H1 (cell line): ENCODE measurements at regions not wholly inside any gene's neighbourhood (a gene's known extent, or its start where the extent isn't known, plus 50 kb on each side); places are given as distances from the start of the nearest gene placed in this dataset.

Experiments used
- CTCF ChIA-PET: fragments of 300-600 bp; sonication (Branson Sonifier 250); formaldehyde crosslinking; loops from one replicate; lab custom pipeline; 2021; ENCODE audit not compliant: partially characterized antibody; lab: Charles Lee
- POLR2A ChIA-PET: fragments of 300-600 bp; sonication (Branson Sonifier 250); formaldehyde crosslinking; loops from one replicate; lab custom pipeline; 2021; ENCODE audit warnings: inconsistent platforms; ENCODE audit not compliant: partially characterized antibody; lab: Charles Lee
- DNase-seq, 2 experiments: peaks; one replicate each; pipeline versions ENCODE4 v3.0.0 to v3.0.0-alpha.2; 2010 to 2022; ENCODE audit warnings: low spot score in 2 of 2, low read depth in 1 of 2, mixed read lengths in 1 of 2
- FAIRE-seq: peaks from 2 replicates; lab custom pipeline; 2011; peaks lifted over from hg19 to GRCh38; lab: Jason Lieb, UNC
- H2AFZ ChIP-seq: 2 replicates; pipeline ENCODE4 v1.8.1; 2012; ENCODE audit warnings: low read length, inconsistent platforms
- H2AK5ac ChIP-seq: 2 replicates; pipeline ENCODE4 v1.6.1; 2013; ENCODE audit warnings: low read depth, low read length
- H2BK120ac ChIP-seq: replicated peaks from 2 replicates; pipeline ENCODE3; 2013; ENCODE audit warnings: low read depth, low read length, inconsistent platforms
- H2BK12ac ChIP-seq: 2 replicates; pipeline ENCODE4 v1.6.1; 2013; ENCODE audit warnings: low read depth, low read length
- H2BK15ac ChIP-seq: 2 replicates; pipeline ENCODE4 v1.6.1; 2013; ENCODE audit warnings: low read length
- H2BK20ac ChIP-seq: 2 replicates; pipeline ENCODE4 v1.6.1; 2013; ENCODE audit warnings: low read length
- H2BK5ac ChIP-seq: 2 replicates; pipeline ENCODE4 v1.6.1; 2013; ENCODE audit warnings: low read depth, low read length
- H3K14ac ChIP-seq: 2 replicates; pipeline ENCODE4 v1.6.1; 2013; ENCODE audit warnings: inconsistent platforms; ENCODE audit not compliant: insufficient read length
- H3K18ac ChIP-seq: 2 replicates; pipeline ENCODE4 v1.6.1; 2013; ENCODE audit warnings: low read length; ENCODE audit errors: extremely low read depth
- H3K23ac ChIP-seq: 2 replicates; pipeline ENCODE4 v1.6.1; 2013; ENCODE audit warnings: inconsistent platforms; ENCODE audit not compliant: insufficient read length
- H3K23me2 ChIP-seq: 2 replicates; pipeline ENCODE4 v1.6.1; 2013; ENCODE audit warnings: low read depth, low read length
- H3K27ac ChIP-seq: 2 replicates; pipeline ENCODE4 v1.6.1; 2011; ENCODE audit warnings: low read depth, low read length, inconsistent platforms
- H3K27me3 ChIP-seq, 4 experiments: replicated peaks in 1 of 4; 1 replicate in 1 of 4; 2 replicates in 3 of 4; pipeline versions ENCODE4 v1.6.1 to v1.8.1; 2011 to 2013; ENCODE audit warnings: low read length in 3 of 4, mild to moderate bottlenecking in 3 of 4, inconsistent platforms in 2 of 4, mixed read lengths in 2 of 4, moderate library complexity in 1 of 4; ENCODE audit not compliant: control insufficient read depth in 3 of 4, insufficient read depth in 3 of 4; ENCODE audit errors: extremely low read depth in 1 of 4
- H3K36me3 ChIP-seq, 4 experiments: 2 replicates each; pipeline versions ENCODE4 v1.6.1 to v1.8.1; 2011 to 2013; ENCODE audit warnings: mild to moderate bottlenecking in 4 of 4, low read length in 3 of 4, moderate library complexity in 2 of 4, control low read depth in 1 of 4, inconsistent platforms in 1 of 4; ENCODE audit not compliant: insufficient read depth in 4 of 4, control insufficient read depth in 2 of 4
- H3K4ac ChIP-seq: replicated peaks from 2 replicates; pipeline ENCODE3; 2013; ENCODE audit warnings: low read length, low read depth, mixed read lengths, inconsistent platforms; ENCODE audit not compliant: insufficient read length
- H3K4me1 ChIP-seq, 4 experiments: replicated peaks in 1 of 4; 1 replicate in 1 of 4; 2 replicates in 3 of 4; pipeline versions ENCODE4 v1.6.1 to v1.8.1; 2011 to 2013; ENCODE audit warnings: low read length in 3 of 4, inconsistent platforms in 2 of 4, mixed read lengths in 1 of 4; ENCODE audit not compliant: insufficient read depth in 4 of 4, control insufficient read depth in 3 of 4
- H3K4me2 ChIP-seq, 2 experiments: 2 replicates each; pipeline versions ENCODE4 v1.6.1 to v1.8.1; 2011 to 2013; ENCODE audit warnings: low read depth in 2 of 2, low read length in 2 of 2, control low read depth in 1 of 2, inconsistent platforms in 1 of 2, mild to moderate bottlenecking in 1 of 2; ENCODE audit not compliant: insufficient read depth in 1 of 2
- H3K4me3 ChIP-seq, 4 experiments: fragments of 200-600, 300-600 bp in 1 of 4; sonication (generic), shearing (Covaris generic), sonication (Bioruptor Twin) in 1 of 4; 2 replicates each; pipeline versions ENCODE4 v1.5.1 to v1.8.1; 2011 to 2016; ENCODE audit warnings: low read length in 4 of 4, low read depth in 3 of 4, control low read depth in 2 of 4, inconsistent platforms in 2 of 4, mild to moderate bottlenecking in 2 of 4, mixed read lengths in 1 of 4, moderate library complexity in 1 of 4; ENCODE audit not compliant: insufficient read depth in 2 of 4; ENCODE audit errors: extremely low read depth in 1 of 4
- H3K56ac ChIP-seq: replicated peaks from 2 replicates; pipeline ENCODE3; 2013; ENCODE audit warnings: low read depth, mild to moderate bottlenecking, mixed read lengths, low read length, inconsistent platforms; ENCODE audit not compliant: insufficient read length
- H3K79me1 ChIP-seq: 2 replicates; pipeline ENCODE4 v1.6.1; 2013; ENCODE audit warnings: low read depth, low read length, control low read depth
- H3K79me2 ChIP-seq, 2 experiments: 2 replicates each; pipeline versions ENCODE4 v1.6.1 to v1.8.1; 2012 to 2013; ENCODE audit warnings: low read length in 2 of 2, mild to moderate bottlenecking in 2 of 2, inconsistent platforms in 1 of 2; ENCODE audit not compliant: insufficient read depth in 2 of 2, control insufficient read depth in 1 of 2
- H3K9ac ChIP-seq, 4 experiments: replicated peaks in 1 of 4; 1 replicate in 1 of 4; 2 replicates in 3 of 4; pipeline versions ENCODE4 v1.6.1 to v1.8.1; 2011 to 2013; ENCODE audit warnings: low read depth in 3 of 4, low read length in 3 of 4, control low read depth in 2 of 4, mild to moderate bottlenecking in 2 of 4, moderate library complexity in 2 of 4, inconsistent platforms in 1 of 4; ENCODE audit errors: extremely low read depth in 1 of 4
- H3K9me3 ChIP-seq, 2 experiments: 2 replicates each; pipeline versions ENCODE4 v1.6.1 to v1.8.1; 2012 to 2013; ENCODE audit warnings: mild to moderate bottlenecking in 2 of 2, moderate library complexity in 2 of 2, control low read depth in 1 of 2, inconsistent platforms in 1 of 2, low read depth in 1 of 2, low read length in 1 of 2, mixed read lengths in 1 of 2; ENCODE audit not compliant: insufficient read depth in 2 of 2
- H4K20me1 ChIP-seq, 2 experiments: replicated peaks in 1 of 2; 2 replicates each; pipeline versions ENCODE3 to v1.8.1; 2011 to 2013; ENCODE audit warnings: inconsistent platforms in 2 of 2, low read length in 2 of 2, mild to moderate bottlenecking in 1 of 2; ENCODE audit not compliant: insufficient read depth in 2 of 2, control insufficient read depth in 1 of 2
- H4K5ac ChIP-seq: 2 replicates; pipeline ENCODE4 v1.6.1; 2013; ENCODE audit warnings: low read length, low read depth, mixed read lengths, inconsistent platforms; ENCODE audit not compliant: insufficient read length
- H4K8ac ChIP-seq: 2 replicates; pipeline ENCODE4 v1.8.0; 2013; ENCODE audit warnings: mild to moderate bottlenecking, moderate library complexity, low read length, inconsistent platforms; ENCODE audit not compliant: insufficient read depth; ENCODE audit errors: extremely low read depth
- H4K91ac ChIP-seq: replicated peaks from 2 replicates; pipeline ENCODE3; 2013; ENCODE audit warnings: low read length, mixed read lengths, inconsistent platforms; ENCODE audit not compliant: insufficient read length
- BACH1 ChIP-seq: IDR thresholded peaks from 2 replicates; pipeline ENCODE4 v1.6.1; 2012; ENCODE audit warnings: low read length, improper control_type of control experiment
- BCL11A ChIP-seq, 2 experiments: IDR thresholded peaks; one replicate each; pipeline ENCODE4 v1.6.1; 2011; ENCODE audit warnings: low read depth in 2 of 2, low read length in 2 of 2, mild to moderate bottlenecking in 2 of 2
- CEBPB ChIP-seq: IDR thresholded peaks from 2 replicates; pipeline ENCODE4 v1.6.1; 2012; ENCODE audit warnings: low read depth, low read length
- CHD2 ChIP-seq: IDR thresholded peaks from 2 replicates; pipeline ENCODE4 v1.6.1; 2012; ENCODE audit warnings: low read length, improper control_type of control experiment
- POLR2A ChIP-seq, 2 experiments: IDR thresholded peaks; 1 replicate in 1 of 2; 2 replicates in 1 of 2; pipeline ENCODE4 v1.6.1; 2011; ENCODE audit warnings: low read depth in 2 of 2, low read length in 2 of 2, mild to moderate bottlenecking in 2 of 2; ENCODE audit errors: control extremely low read depth in 1 of 2
- RAD21 ChIP-seq, 2 experiments: IDR thresholded peaks in 1 of 2; conservative IDR thresholded peaks in 1 of 2; 2 replicates each; pipeline ENCODE4 v1.6.1; 2011; ENCODE audit warnings: low read depth in 2 of 2, low read length in 2 of 2, improper control_type of control experiment in 1 of 2, inconsistent platforms in 1 of 2, mild to moderate bottlenecking in 1 of 2, moderate library complexity in 1 of 2
- RFX5 ChIP-seq: IDR thresholded peaks from 2 replicates; pipeline ENCODE4 v1.6.1; 2011; ENCODE audit warnings: low read depth, low read length, improper control_type of control experiment, borderline replicate concordance
- RNF2 ChIP-seq: fragments of 200-900, 300-1000 bp; sonication (generic); IDR thresholded peaks from 2 replicates; pipeline ENCODE4 v1.7.1; 2016; ENCODE audit warnings: borderline replicate concordance, low read depth, mild to moderate bottlenecking, antibody characterized with exemption, low read length; ENCODE audit not compliant: poor library complexity, severe bottlenecking; ENCODE audit errors: missing control alignments
- SAP30 ChIP-seq: fragments of 300-600 bp; sonication (generic); IDR thresholded peaks from 2 replicates; pipeline ENCODE4 v1.7.1; 2012; ENCODE audit warnings: low read length, moderate library complexity, mild to moderate bottlenecking, inconsistent platforms; ENCODE audit not compliant: insufficient read depth, insufficient replicate concordance
- SP4 ChIP-seq: IDR thresholded peaks from 2 replicates; pipeline ENCODE4 v1.6.1; 2012; ENCODE audit warnings: low read length, inconsistent platforms
- TAF7 ChIP-seq: optimal IDR thresholded peaks from 2 replicates; pipeline ENCODE3; 2011; ENCODE audit warnings: low read depth, mild to moderate bottlenecking, inconsistent platforms, low read length, moderate library complexity, borderline replicate concordance
- TBP ChIP-seq: IDR thresholded peaks from 2 replicates; pipeline ENCODE4 v1.6.1; 2011; ENCODE audit warnings: low read depth, low read length, improper control_type of control experiment
- WGBS, 2 experiments: shearing (Covaris generic) in 1 of 2; methylation state at CpG; one replicate each; pipeline versions ENCODE4 v1.1.6 to v1.1.7; 2013 to 2015; ENCODE audit warnings: low lambda C conversion rate in 2 of 2, mixed read lengths in 2 of 2, inconsistent platforms in 1 of 2, low coverage in 1 of 2, missing lambda C conversion rate in 1 of 2; ENCODE audit not compliant: insufficient replicate concordance in 2 of 2, insufficient coverage in 1 of 2, insufficient read length in 1 of 2; ENCODE audit errors: extremely low coverage in 1 of 2, missing lambda C conversion rate in 1 of 2; 5-methylcytosine and 5-hydroxymethylcytosine counted together

- Histone ChIP-seq H3K4me2 (no peak overlapping the region), H4K5ac (no peak overlapping the region), H2BK5ac (no peak overlapping the region), H3K9me3 (no peaks in the 10 kb centered on the region), H4K20me1 (no peaks in the 10 kb centered on the region), H2BK15ac (no peak overlapping the region), H3K14ac (no peak overlapping the region), H3K79me1 (no peaks in the 10 kb centered on the region), H3K27me3 (no peaks in the 10 kb centered on the region), H3K56ac (no peak overlapping the region), H3K4me1 (peaks cover 0 to 3% (median 0%) of the 10 kb centered on the region in 4 experiments; a peak in 1 of 7 replicates), H3K18ac (no peak overlapping the region), H3K36me3 (no peaks in the 10 kb centered on the region), H4K91ac (no peak overlapping the region), H3K23ac (no peak overlapping the region), H3K23me2 (no peaks in the 10 kb centered on the region), H2BK12ac (no peak overlapping the region), H3K79me2 (no peaks in the 10 kb centered on the region), H2BK120ac (no peak overlapping the region), H3K4me3 (no peak overlapping the region), H3K4ac (no peak overlapping the region), H4K8ac (0 out of 2 replicates have a peak overlapping the region, but pooled peaks have one; percentile 51), H3K27ac (no peak overlapping the region), H2AK5ac (no peak overlapping the region), H2BK20ac (no peak overlapping the region), H3K9ac (no peak overlapping the region), H2AFZ (peak overlapping the region; percentile 22; the same call in 1 of the 2 replicates)
- no peak for FAIRE-seq
- TF ChIP-seq CHD2 = no peak
- TF ChIP-seq TBP = no peak
- TF ChIP-seq POLR2A (IDR thresholded peaks at IDR 0.05; ENCODE audit: control extremely low read depth in 1 of 2, low read depth in 2 of 2, low read length in 2 of 2) = no peak
- TF ChIP-seq BACH1 = no peak
- TF ChIP-seq TAF7 = no peak
- no peak for TF ChIP-seq RFX5
- no peak for TF ChIP-seq SAP30
- no peak for TF ChIP-seq CEBPB
- no peak for TF ChIP-seq BCL11A (IDR thresholded peaks at IDR 0.05; ENCODE audit: low read depth in 2 of 2, low read length in 2 of 2)
- TF ChIP-seq RNF2 = no peak
- no peak for TF ChIP-seq RAD21 (IDR thresholded peaks at IDR 0.05 in 1 of 2, conservative IDR thresholded peaks at IDR 0.05 in 1 of 2; ENCODE audit: low read depth in 2 of 2, low read length in 2 of 2)
- no peak for TF ChIP-seq SP4
- CTCF ChIA-PET = no interaction called here
- POLR2A ChIA-PET = interaction anchor here (0.6 kb wide), 2 partner anchors 145 to 221 kb away, joined by 3 to 4 read pairs; no protein-coding TSS in a partner anchor
- no peak for DNase-seq
- WGBS, 2 experiments = 94% methylated on average over 16 of the region's 21 CpGs; no CpG with 5 or more reads in 1 of the 2 experiments
Measured at GRCh38 chrX:39645178-39645895, 452.4 kb downstream of the BCOR start.
